Endothelial cell of umbilical vein (primary cell): ENCODE measurements at regions not wholly inside any gene's neighbourhood (a gene's known extent, or its start where the extent isn't known, plus 50 kb on each side); places are given as distances from the start of the nearest gene placed in this dataset.

ENCODE experiments used
- BruUV-seq: library from RNA; stranded (reverse); fragments of 400-500 nt; replicated peaks from 2 replicates; lab custom pipeline; 2021; lab: Mats Ljungman, UMichigan
- CTCF ChIA-PET: fragments of 300-600, 350-600 bp; sonication (Branson Sonifier 250); formaldehyde crosslinking; loops from one replicate; lab custom pipeline; 2021; ENCODE audit warnings: antibody characterized with exemption, inconsistent platforms; lab: Charles Lee
- POLR2A ChIA-PET: fragments of 300-600, 350-600 bp; sonication (Branson Sonifier 250); formaldehyde crosslinking; loops from one replicate; lab custom pipeline; 2021; ENCODE audit warnings: antibody characterized with exemption, inconsistent platforms; lab: Charles Lee
- DNase-seq: peaks from one replicate; pipeline ENCODE4 v3.0.0-alpha.2; 2011; ENCODE audit warnings: low read depth, low spot score
- FAIRE-seq: peaks from 2 replicates; lab custom pipeline; 2011; peaks lifted over from hg19 to GRCh38; lab: Jason Lieb, UNC
- H2AFZ ChIP-seq: 2 replicates; pipeline ENCODE4 v1.6.0; 2012; ENCODE audit warnings: low read depth, low read length, control low read depth, inconsistent platforms
- H3K27ac ChIP-seq: 2 replicates; pipeline ENCODE4 v1.5.1; 2011; ENCODE audit warnings: low read depth, mild to moderate bottlenecking, control low read depth, low read length, moderate library complexity; ENCODE audit not compliant: insufficient read depth
- H3K27me3 ChIP-seq, 2 experiments: 2 replicates each; pipeline versions ENCODE4 v1.6.0 to v1.6.1; 2011; ENCODE audit warnings: low read length in 2 of 2, mixed read lengths in 1 of 2; ENCODE audit not compliant: control insufficient read depth in 2 of 2, insufficient read depth in 2 of 2
- H3K36me3 ChIP-seq, 2 experiments: 2 replicates in 1 of 2; 3 replicates in 1 of 2; pipeline ENCODE4 v1.5.1; 2011; ENCODE audit warnings: low read length in 2 of 2, mild to moderate bottlenecking in 1 of 2, moderate library complexity in 1 of 2; ENCODE audit not compliant: control insufficient read depth in 2 of 2, insufficient read depth in 2 of 2; ENCODE audit errors: extremely low read depth in 1 of 2
- H3K4me1 ChIP-seq: 3 replicates; pipeline ENCODE4 v1.5.1; 2011; ENCODE audit warnings: mild to moderate bottlenecking, low read length; ENCODE audit not compliant: control insufficient read depth, insufficient read depth; ENCODE audit errors: extremely low read depth
- H3K4me2 ChIP-seq: 2 replicates; pipeline ENCODE4 v1.6.1; 2011; ENCODE audit warnings: low read length, control low read depth, mixed read lengths; ENCODE audit not compliant: insufficient read depth
- H3K4me3 ChIP-seq, 3 experiments: fragments of 200-600 bp in 1 of 3; sonication (generic), shearing (Covaris generic) in 1 of 3; replicated peaks in 1 of 3; 2 replicates each; pipeline ENCODE4 v1.5.1; 2011 to 2016; ENCODE audit warnings: control low read depth in 3 of 3, low read length in 3 of 3, mild to moderate bottlenecking in 2 of 3, inconsistent platforms in 1 of 3, low read depth in 1 of 3, moderate library complexity in 1 of 3; ENCODE audit not compliant: insufficient read depth in 1 of 3
- H3K79me2 ChIP-seq: 2 replicates; pipeline ENCODE4 v1.6.0; 2012; ENCODE audit warnings: low read length, inconsistent platforms; ENCODE audit not compliant: control insufficient read depth, insufficient read depth
- H3K9ac ChIP-seq: replicated peaks from 2 replicates; pipeline ENCODE3; 2011; ENCODE audit warnings: low read length, control low read depth; ENCODE audit not compliant: insufficient read depth; ENCODE audit errors: extremely low read depth
- H3K9me1 ChIP-seq: replicated peaks from 3 replicates; pipeline ENCODE4 v1.6.0; 2011; ENCODE audit warnings: mild to moderate bottlenecking, low read length; ENCODE audit not compliant: control insufficient read depth, insufficient read depth; ENCODE audit errors: extremely low read depth
- H3K9me3 ChIP-seq: replicated peaks from 2 replicates; pipeline ENCODE4 v1.5.1; 2012; ENCODE audit warnings: low read length, inconsistent platforms; ENCODE audit not compliant: control insufficient read depth, insufficient read depth
- H4K20me1 ChIP-seq: replicated peaks from 2 replicates; pipeline ENCODE3; 2011; ENCODE audit warnings: mild to moderate bottlenecking, low read length; ENCODE audit not compliant: control insufficient read depth, insufficient read depth; ENCODE audit errors: extremely low read depth
- EZH2 ChIP-seq: IDR thresholded peaks from 2 replicates; pipeline ENCODE4 v1.6.1; 2012; ENCODE audit warnings: borderline replicate concordance, low read depth, mild to moderate bottlenecking, moderate library complexity, low read length, inconsistent platforms; ENCODE audit not compliant: severe bottlenecking
- FOS ChIP-seq: IDR thresholded peaks from 2 replicates; pipeline ENCODE4 v1.6.1; 2011; ENCODE audit warnings: mild to moderate bottlenecking, low read length, moderate library complexity, borderline replicate concordance; ENCODE audit not compliant: insufficient read depth
- GATA2 ChIP-seq: IDR thresholded peaks from 2 replicates; pipeline ENCODE4 v1.7.0; 2011; ENCODE audit warnings: low read depth, mild to moderate bottlenecking, moderate library complexity, mixed read lengths, low read length; ENCODE audit not compliant: insufficient read length, insufficient read depth
- JUN ChIP-seq: IDR thresholded peaks from 2 replicates; pipeline ENCODE4 v1.6.1; 2011; ENCODE audit warnings: borderline replicate concordance, low read depth; ENCODE audit not compliant: insufficient read length, insufficient read depth
- MAX ChIP-seq: IDR thresholded peaks from 2 replicates; pipeline ENCODE4 v1.6.1; 2011; ENCODE audit not compliant: insufficient read depth, insufficient read length
- MYC ChIP-seq: IDR thresholded peaks from one replicate; pipeline ENCODE4 v1.6.1; 2011; ENCODE audit warnings: mild to moderate bottlenecking, low read depth, low read length
- POLR2A ChIP-seq: IDR thresholded peaks from 2 replicates; pipeline ENCODE4 v1.6.1; 2012; ENCODE audit warnings: low read depth, mild to moderate bottlenecking, control low read depth, low read length
- POLR2AphosphoS5 ChIP-seq: IDR thresholded peaks from 2 replicates; pipeline ENCODE4 v1.6.1; 2012; ENCODE audit warnings: low read depth, mild to moderate bottlenecking, control low read depth, low read length, moderate library complexity; ENCODE audit not compliant: insufficient read depth
- dilution Hi-C: fragments of 300-500 bp; cut with MboI; formaldehyde crosslinking; loops from one replicate; pipeline ENCODE4 v1.15.0; 2019; ENCODE audit warnings: low sequenced_read_pairs; ENCODE audit not compliant: extremely low pct_ligation_motif_present
- intact Hi-C: fragments of 100-400 bp; cut with micrococcal nuclease; formaldehyde crosslinking; loops from one replicate; pipeline ENCODE4 v1.10.0; 2022
- TF ChIP-seq, protein P1 (sequence below), 2 donors: IDR thresholded peaks; 1 replicate in 1 of 2; 2 replicates in 1 of 2; pipeline ENCODE4 v1.5.1; 2011; ENCODE audit warnings: low read length in 2 of 2, mild to moderate bottlenecking in 2 of 2, moderate library complexity in 2 of 2, control low read depth in 1 of 2, inconsistent platforms in 1 of 2, low read depth in 1 of 2; ENCODE audit not compliant: insufficient read depth in 1 of 2; ENCODE audit errors: extremely low read depth in 1 of 2

DNA sequence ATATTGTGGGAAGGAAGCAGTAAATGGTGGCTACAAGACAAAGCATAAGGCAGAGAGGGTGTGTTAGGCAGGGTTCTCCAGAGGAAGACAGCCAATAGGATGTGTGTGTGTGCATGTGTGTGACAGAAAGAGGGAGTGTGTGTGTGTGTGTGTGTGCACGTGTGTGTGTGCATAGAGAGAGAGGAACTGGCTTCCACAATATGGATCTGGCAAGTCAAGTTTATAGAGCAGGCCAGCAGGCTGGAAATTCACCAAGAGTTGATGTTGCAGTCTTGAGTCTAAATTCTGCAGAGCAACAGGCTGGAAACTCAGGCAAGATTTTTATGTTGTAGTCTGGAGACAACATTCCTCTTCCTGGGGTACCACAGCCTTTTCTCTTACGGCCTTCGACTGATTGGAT is 374.0 kb downstream of the TNS3 start:
- TF ChIP-seq MAX (no peak), POLR2A (no peak), GATA2 (no peak), FOS (no peak), EZH2 (no peak), JUN (no peak), POLR2AphosphoS5 (no peak), MYC (no peak)
- TF ChIP-seq, protein P1, sequence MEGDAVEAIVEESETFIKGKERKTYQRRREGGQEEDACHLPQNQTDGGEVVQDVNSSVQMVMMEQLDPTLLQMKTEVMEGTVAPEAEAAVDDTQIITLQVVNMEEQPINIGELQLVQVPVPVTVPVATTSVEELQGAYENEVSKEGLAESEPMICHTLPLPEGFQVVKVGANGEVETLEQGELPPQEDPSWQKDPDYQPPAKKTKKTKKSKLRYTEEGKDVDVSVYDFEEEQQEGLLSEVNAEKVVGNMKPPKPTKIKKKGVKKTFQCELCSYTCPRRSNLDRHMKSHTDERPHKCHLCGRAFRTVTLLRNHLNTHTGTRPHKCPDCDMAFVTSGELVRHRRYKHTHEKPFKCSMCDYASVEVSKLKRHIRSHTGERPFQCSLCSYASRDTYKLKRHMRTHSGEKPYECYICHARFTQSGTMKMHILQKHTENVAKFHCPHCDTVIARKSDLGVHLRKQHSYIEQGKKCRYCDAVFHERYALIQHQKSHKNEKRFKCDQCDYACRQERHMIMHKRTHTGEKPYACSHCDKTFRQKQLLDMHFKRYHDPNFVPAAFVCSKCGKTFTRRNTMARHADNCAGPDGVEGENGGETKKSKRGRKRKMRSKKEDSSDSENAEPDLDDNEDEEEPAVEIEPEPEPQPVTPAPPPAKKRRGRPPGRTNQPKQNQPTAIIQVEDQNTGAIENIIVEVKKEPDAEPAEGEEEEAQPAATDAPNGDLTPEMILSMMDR (IDR thresholded peaks at IDR 0.05; ENCODE audit: extremely low read depth in 1 of 2, insufficient read depth in 1 of 2, low read depth in 1 of 2, low read length in 2 of 2): no peak
- DNase-seq: no peak
- no peak for FAIRE-seq
- no peak overlapping the region for H3K9ac ChIP-seq
- H3K4me3 ChIP-seq: no peak overlapping the region
- H3K79me2 ChIP-seq: no peaks in the 10 kb centered on the region
- POLR2A ChIA-PET: no interaction called here
- no peaks in the 10 kb centered on the region for H3K4me1 ChIP-seq
- H3K36me3 ChIP-seq: no peaks in the 10 kb centered on the region
- H4K20me1 ChIP-seq: no peaks in the 10 kb centered on the region
- no peaks in the 10 kb centered on the region for H3K9me1 ChIP-seq
- dilution Hi-C loops (no loop called here), intact Hi-C loops (no loop called here)
- no peak overlapping the region for H3K4me2 ChIP-seq
- no peaks in the 10 kb centered on the region for H3K9me3 ChIP-seq
- H3K27me3 ChIP-seq: peaks cover 3 to 14% of the 10 kb centered on the region in 2 experiments
- no TSS peak for BruUV-seq
- no peak overlapping the region for H3K27ac ChIP-seq
- no peak overlapping the region for H2AFZ ChIP-seq
- CTCF ChIA-PET: no interaction called here
